ENCODE measurements at regions not wholly inside any gene's neighbourhood (a gene's known extent, or its start where the extent isn't known, plus 50 kb on each side); places are given as distances from the start of the nearest gene placed in this dataset.

- no peaks in the 10 kb centered on the region for H3K9me3 Mint-ChIP-seq
- H3K27ac Mint-ChIP-seq: no peak overlapping the region
- H3K4me3 Mint-ChIP-seq: no peak overlapping the region
- peaks cover 5% of the 10 kb centered on the region for H3K4me1 Mint-ChIP-seq
- H3K27me3 Mint-ChIP-seq (ENCODE audit: low read depth): peaks cover 5% of the 10 kb centered on the region
- H3K36me3 Mint-ChIP-seq (ENCODE audit: low read depth): no peaks in the 10 kb centered on the region
- no peak for TF ChIP-seq CTCF (IDR thresholded peaks at IDR 0.05; ENCODE audit: unreplicated experiment in 3 of 3)
Measured at GRCh38 chr4:35772291-35772690, 472.0 kb downstream of the ARAP2 start.

- Mint-ChIP-seq H3K9me3 (no peaks in the 10 kb centered on the region), H3K27me3 (ENCODE audit: low read depth) (no peaks in the 10 kb centered on the region), H3K36me3 (ENCODE audit: low read depth) (no peaks in the 10 kb centered on the region), H3K4me3 (no peak overlapping the region), H3K27ac (no peak overlapping the region), H3K4me1 (no peaks in the 10 kb centered on the region)
- TF ChIP-seq CTCF (IDR thresholded peaks at IDR 0.05; ENCODE audit: unreplicated experiment in 3 of 3): no peak
Measured at GRCh38 chr4:35789899-35790574, 454.3 kb downstream of the ARAP2 start.

GRCh38 chr4:35793045-35793722 is 451.1 kb downstream of the ARAP2 start:
- Mint-ChIP-seq H3K36me3 (ENCODE audit: low read depth) (no peaks in the 10 kb centered on the region), H3K4me3 (no peak overlapping the region), H3K27me3 (ENCODE audit: low read depth) (no peaks in the 10 kb centered on the region), H3K27ac (no peak overlapping the region), H3K4me1 (no peaks in the 10 kb centered on the region), H3K9me3 (peaks cover 11% of the 10 kb centered on the region)
- TF ChIP-seq CTCF (IDR thresholded peaks at IDR 0.05; ENCODE audit: unreplicated experiment in 3 of 3): no peak

GRCh38 chr4:35793766-35794165 is 450.5 kb downstream of the ARAP2 start:
- Mint-ChIP-seq H3K4me1 (no peaks in the 10 kb centered on the region), H3K4me3 (no peak overlapping the region), H3K36me3 (ENCODE audit: low read depth) (no peaks in the 10 kb centered on the region), H3K27ac (no peak overlapping the region), H3K27me3 (ENCODE audit: low read depth) (no peaks in the 10 kb centered on the region), H3K9me3 (peaks cover 11% of the 10 kb centered on the region)
- no peak for TF ChIP-seq CTCF (IDR thresholded peaks at IDR 0.05; ENCODE audit: unreplicated experiment in 3 of 3)

- Mint-ChIP-seq H3K36me3 (ENCODE audit: low read depth) (no peaks in the 10 kb centered on the region), H3K27me3 (ENCODE audit: low read depth) (peaks cover 3% of the 10 kb centered on the region), H3K4me1 (no peaks in the 10 kb centered on the region), H3K27ac (no peak overlapping the region), H3K9me3 (peaks cover 11% of the 10 kb centered on the region), H3K4me3 (no peak overlapping the region)
- TF ChIP-seq CTCF (IDR thresholded peaks at IDR 0.05; ENCODE audit: unreplicated experiment in 3 of 3): no peak
Measured at GRCh38 chr4:35800669-35801068, 443.6 kb downstream of the ARAP2 start.

- H3K9me3 Mint-ChIP-seq: peaks cover under 1% of the 10 kb centered on the region
- H3K27me3 Mint-ChIP-seq (ENCODE audit: low read depth): peaks cover 3% of the 10 kb centered on the region
- no peak overlapping the region for H3K4me3 Mint-ChIP-seq
- no peak for TF ChIP-seq CTCF (IDR thresholded peaks at IDR 0.05; ENCODE audit: unreplicated experiment in 3 of 3)
- H3K36me3 Mint-ChIP-seq (ENCODE audit: low read depth): no peaks in the 10 kb centered on the region
- H3K27ac Mint-ChIP-seq: no peak overlapping the region
- H3K4me1 Mint-ChIP-seq: no peaks in the 10 kb centered on the region
Measured at GRCh38 chr4:35802644-35803043, 441.7 kb downstream of the ARAP2 start.

Data from nephron (organoid).